HCT116 (cell line): ENCODE measurements at regions not wholly inside any gene's neighbourhood (a gene's known extent, or its start where the extent isn't known, plus 50 kb on each side); places are given as distances from the start of the nearest gene placed in this dataset.

Source experiments
- ATF3 ChIP-seq: IDR thresholded peaks from 2 replicates; pipeline ENCODE4 v1.6.1; 2012
- CEBPB ChIP-seq: IDR thresholded peaks from 2 replicates; pipeline ENCODE4 v1.6.1; 2012; ENCODE audit warnings: low read depth
- CTCF ChIP-seq, 3 experiments: fragments of 200-600 bp in 1 of 3; sonication (generic) in 1 of 3; IDR thresholded peaks in 2 of 3; conservative IDR thresholded peaks in 1 of 3; 2 replicates each; pipeline ENCODE4 v1.5.1; 2012 to 2017; ENCODE audit warnings: low read depth in 2 of 3, low read length in 2 of 3, antibody characterized with exemption in 1 of 3, borderline replicate concordance in 1 of 3, control low read depth in 1 of 3, mild to moderate bottlenecking in 1 of 3, mixed read lengths in 1 of 3, mixed run types in 1 of 3, moderate library complexity in 1 of 3; ENCODE audit not compliant: insufficient read depth in 1 of 3
- POLR2A ChIP-seq: IDR thresholded peaks from 2 replicates; pipeline ENCODE4 v1.7.0; 2011; ENCODE audit warnings: borderline replicate concordance; ENCODE audit not compliant: insufficient read depth, insufficient read length; ENCODE audit errors: extremely low read depth
- POLR2AphosphoS5 ChIP-seq: IDR thresholded peaks from 2 replicates; pipeline ENCODE4 v1.6.1; 2011; ENCODE audit warnings: mild to moderate bottlenecking, low read depth, low read length, moderate library complexity
- REST ChIP-seq: IDR thresholded peaks from 2 replicates; pipeline ENCODE4 v1.6.1; 2012; ENCODE audit warnings: low read depth
- TCF7L2 ChIP-seq: IDR thresholded peaks from 2 replicates; pipeline ENCODE4 v1.7.0; 2011; ENCODE audit warnings: borderline replicate concordance, inconsistent platforms; ENCODE audit not compliant: insufficient read depth, insufficient read length; ENCODE audit errors: extremely low read depth
- YY1 ChIP-seq: IDR thresholded peaks from 2 replicates; pipeline ENCODE4 v1.6.1; 2011; ENCODE audit warnings: low read length, low read depth, moderate library complexity, mild to moderate bottlenecking; ENCODE audit not compliant: insufficient replicate concordance; ENCODE audit errors: extremely low read depth
- ZFX ChIP-seq: fragments of 450-650 bp; IDR thresholded peaks from 2 replicates; pipeline ENCODE4 v1.6.1; 2017
- TF ChIP-seq, protein P1 (sequence below): IDR thresholded peaks from 2 replicates; pipeline ENCODE4 v1.6.1; 2012

- TF ChIP-seq REST (no peak), CEBPB (no peak), POLR2A (no peak), TCF7L2 (no peak), YY1 (no peak), CTCF (IDR thresholded peaks at IDR 0.05 in 2 of 3, conservative IDR thresholded peaks at IDR 0.05 in 1 of 3; ENCODE audit: borderline replicate concordance in 1 of 3, insufficient read depth in 1 of 3, low read depth in 2 of 3, low read length in 2 of 3) (no peak), ZFX (no peak), POLR2AphosphoS5 (no peak), ATF3 (no peak)
- TF ChIP-seq, protein P1, sequence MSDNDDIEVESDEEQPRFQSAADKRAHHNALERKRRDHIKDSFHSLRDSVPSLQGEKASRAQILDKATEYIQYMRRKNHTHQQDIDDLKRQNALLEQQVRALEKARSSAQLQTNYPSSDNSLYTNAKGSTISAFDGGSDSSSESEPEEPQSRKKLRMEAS, result no peak
These were observed 349.8 kb downstream of the PPARGC1A start for GRCh38 chr4:23539969-23540569.
